Activated CD4-positive, alpha-beta T cell treated with anti-CD3 and anti-CD28 coated beads, Interleukin-2, Interleukin-6, amounts not matched to agents 100 ng/mL and 50 ng/mL, durations not matched to agents 16 hours and 8 hours (primary cell): ENCODE measurements at regions not wholly inside any gene's neighbourhood (a gene's known extent, or its start where the extent isn't known, plus 50 kb on each side); places are given as distances from the start of the nearest gene placed in this dataset.
A peak's percentile ranks its signal among the peaks of the same experiment; 100 is the strongest.
"Not testable (repeated sequence)": the region's sequence is repeated elsewhere in the genome, so short reads cannot be mapped to it uniquely, and the experiment has no call there.

Experiments
- DNase-seq: peaks from one replicate; pipeline ENCODE4 v3.0.0-alpha.2; 2020

DNA sequence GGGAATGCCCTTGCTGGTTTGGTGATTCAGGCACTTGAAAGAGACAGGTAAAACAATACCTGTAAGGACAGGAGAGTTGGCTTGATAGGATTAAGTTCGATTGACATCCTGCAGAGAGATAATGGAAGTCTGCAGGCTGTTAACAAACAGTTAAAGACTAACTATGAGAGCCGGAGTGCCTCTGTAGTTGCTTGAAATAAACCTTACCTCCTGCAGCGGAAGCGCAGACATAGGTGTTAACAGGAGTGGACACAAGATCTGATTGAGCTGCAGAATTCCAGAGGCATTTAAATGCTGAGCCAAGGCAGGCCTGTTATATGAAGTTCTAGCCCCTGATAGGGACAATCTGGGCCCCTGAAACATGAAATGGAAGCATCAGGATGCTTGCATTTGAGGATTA is 416.7 kb upstream of the MAOA start:
- no peak for DNase-seq

DNA sequence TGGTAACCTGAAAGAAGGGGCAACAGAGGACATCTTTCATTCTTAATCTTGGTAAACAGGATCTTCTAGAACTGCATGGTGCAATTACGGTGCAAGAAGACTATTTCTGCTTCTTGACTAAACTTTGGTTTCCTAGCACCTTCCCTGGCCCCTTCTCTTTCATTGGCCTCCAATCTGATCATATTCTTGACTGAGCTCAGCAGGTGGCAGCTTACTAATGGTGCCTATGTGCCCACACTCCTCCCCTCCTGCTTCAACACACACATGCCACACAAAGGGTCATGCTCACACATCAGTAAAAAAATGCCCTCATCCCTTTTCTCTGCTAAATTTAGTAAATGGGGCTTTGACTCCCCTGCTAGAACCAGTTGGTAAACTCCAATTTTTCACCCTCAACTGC is 400.5 kb upstream of the MAOA start:
- DNase-seq: no peak

DNA sequence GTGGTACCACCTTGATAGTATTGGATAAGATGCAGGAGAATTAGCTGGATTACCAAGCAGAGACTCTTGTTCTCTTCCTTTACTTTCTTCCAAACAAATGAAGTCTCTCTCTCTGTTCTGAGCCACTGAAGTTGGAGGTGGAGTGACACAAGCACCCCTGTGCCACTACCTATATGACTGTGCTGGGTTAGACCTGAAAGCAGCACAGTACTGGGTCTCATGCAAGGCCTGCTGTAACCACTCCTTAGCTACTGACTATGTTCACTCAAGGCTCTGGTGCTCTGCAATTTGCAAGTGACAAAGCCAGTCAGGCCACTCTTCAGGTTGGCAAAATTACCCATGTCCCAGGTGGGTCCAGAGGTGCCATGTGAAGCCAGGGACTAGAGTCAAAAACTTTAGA is 389.6 kb upstream of the MAOA start:
- DNase-seq: peak; percentile 11

DNA sequence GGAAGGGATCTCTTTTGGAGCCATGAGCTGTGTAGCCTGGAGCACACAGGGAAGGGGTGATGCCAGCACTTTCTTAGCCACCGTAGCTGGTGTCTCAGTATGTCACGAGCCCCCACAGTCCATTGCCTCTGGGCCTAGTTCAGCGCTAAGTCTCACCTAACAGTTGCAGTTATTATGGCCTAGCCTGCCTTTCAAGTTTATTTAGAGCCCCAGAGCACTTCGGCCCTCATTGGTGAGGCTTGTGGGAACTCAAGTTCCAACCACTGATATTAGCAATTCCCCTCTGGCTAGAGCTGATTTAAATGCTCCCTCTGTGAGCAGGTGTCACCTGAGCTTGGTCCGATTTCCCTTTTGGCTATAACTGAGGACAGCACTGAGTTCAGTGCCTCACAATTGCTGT is 388.4 kb upstream of the MAOA start:
- no peak for DNase-seq

DNA sequence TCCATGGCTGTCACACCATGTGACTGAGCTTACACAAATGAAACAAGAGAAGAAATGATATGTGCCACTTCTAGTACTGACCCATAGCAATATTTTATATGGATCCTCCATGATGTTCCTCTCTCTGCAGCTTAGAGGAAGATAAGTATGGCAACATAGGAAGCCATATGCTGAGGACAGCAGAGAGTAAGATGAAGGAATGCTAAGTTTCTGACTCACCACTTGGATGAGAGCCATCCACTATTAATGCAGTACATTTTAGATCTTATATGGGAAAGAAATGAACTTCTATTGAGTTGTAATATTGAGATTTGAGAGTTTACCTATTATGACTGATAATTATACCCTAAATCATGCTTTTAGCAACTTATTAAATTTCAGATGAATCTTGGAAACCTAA is 386.9 kb upstream of the MAOA start:
- no peak for DNase-seq

DNA sequence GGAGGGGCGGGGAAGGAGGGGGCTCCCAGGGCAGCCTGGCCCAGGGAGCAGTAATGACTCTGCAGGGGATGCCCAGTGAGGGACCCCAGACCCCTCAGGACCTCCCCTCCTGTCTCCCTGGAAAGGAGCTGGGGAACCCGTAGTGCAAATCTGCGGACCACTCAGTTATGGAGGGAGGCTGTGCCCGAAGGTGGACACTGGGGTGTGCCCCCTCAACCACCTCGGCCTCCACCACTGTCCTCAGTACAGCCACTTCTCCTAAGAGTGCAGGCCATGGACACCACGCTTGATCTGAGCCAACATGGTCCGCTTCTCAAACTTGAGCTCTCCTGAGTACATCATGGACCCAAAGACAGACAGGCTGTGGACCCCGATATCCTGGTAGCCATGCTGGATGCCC is 378.2 kb upstream of the MAOA start:
- no peak for DNase-seq

DNA sequence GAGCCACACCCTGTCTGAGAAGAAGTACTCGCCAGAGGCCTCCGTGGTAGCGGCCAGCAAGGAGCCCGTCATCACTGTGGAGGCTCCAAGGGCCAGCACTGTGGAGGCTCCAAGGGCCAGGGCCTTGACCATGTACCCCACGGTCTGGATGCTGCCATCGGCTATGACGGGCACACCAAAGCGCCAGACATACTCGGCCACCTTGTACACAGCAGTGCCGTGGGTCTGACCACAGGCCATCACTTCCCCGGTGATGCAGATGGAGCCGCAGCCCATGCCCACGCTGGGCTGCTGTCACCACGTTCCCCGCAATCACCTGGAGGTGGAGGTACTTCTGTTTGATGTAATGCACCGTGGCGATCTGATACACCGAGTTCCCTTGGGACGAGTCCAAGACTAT is 377.7 kb upstream of the MAOA start:
- no peak for DNase-seq

DNA sequence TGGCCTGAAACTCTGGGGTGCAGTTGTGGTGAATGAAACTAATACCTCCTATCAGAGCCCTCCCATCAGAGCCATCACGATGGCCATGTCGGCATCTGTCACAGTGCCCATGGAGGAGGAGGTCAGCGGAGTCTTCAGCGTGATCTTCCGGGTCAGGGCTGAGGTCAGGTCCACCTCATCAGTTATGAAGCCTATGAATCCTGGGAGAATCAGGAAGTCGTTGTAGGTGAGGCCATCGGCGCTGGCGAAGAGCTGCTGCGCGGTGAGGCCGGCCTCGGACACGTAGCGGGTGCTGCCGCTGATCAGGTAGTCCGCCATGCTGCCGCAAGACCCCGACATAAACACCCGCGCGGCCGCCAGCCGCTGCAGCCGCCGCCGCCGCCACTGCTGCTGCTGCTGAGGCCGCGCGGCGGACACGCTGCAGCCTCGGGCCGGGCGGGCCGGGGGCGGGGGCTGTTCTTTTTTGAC is 376.7 kb upstream of the MAOA start:
- DNase-seq: no peak

DNA sequence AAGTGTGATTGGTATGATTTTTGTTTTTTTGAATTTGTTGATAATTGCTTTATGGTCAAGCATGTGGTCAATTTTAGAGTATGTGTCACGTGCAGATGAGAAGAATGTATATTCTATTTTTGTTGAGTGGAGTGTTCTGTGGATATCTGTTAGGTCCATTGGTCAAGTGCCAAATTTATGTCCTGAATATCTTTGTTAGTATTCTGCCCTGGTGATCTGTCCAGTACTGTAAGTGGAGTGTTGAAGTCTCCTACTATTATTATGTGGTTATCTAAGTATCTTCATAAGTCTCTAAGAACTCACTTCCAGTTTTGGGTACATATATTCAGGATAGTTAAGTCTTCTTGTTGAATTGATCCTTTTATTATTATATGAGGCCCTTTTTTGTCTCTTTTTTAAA is 372.9 kb upstream of the MAOA start:
- DNase-seq: no peak

DNA sequence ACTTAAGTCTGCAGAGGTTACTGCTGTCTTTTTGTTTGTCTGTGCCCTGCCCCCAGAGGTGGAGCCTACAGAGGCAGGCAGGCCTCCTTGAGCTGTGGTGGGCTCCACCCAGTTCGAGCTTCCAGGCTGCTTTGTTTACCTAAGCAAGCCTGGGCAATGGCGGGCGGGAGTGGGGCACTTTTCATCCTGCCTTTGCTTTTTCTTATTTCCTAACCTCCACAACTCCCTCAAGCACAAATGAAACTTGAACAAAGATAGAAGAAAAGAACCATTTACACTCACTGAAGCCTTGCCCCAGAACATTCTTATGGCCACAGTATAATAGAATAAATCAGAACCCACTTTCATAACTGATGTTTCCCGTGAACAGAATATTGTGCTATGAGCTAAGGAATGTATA is 344.5 kb upstream of the MAOA start:
- not testable (repeated sequence) for DNase-seq

DNA sequence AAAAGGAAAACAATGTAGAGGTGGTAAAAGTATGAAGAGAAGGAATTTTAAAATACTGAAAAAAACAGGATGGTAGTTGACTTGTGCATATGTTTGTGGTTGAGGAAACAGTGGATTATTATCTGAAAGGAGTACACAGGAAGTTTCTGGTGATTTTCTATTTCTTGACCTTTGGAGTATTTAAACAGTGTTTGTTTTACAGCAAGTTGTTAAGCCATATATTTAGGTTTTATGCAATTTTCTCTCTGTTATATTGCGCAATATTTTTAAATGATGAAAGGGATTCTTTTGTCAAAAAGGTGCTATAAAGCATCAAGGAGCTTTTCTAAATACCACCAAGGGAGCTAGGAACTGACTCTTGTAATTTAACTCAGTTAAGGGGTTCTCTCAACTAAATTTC is 343.1 kb upstream of the MAOA start:
- no peak for DNase-seq

DNA sequence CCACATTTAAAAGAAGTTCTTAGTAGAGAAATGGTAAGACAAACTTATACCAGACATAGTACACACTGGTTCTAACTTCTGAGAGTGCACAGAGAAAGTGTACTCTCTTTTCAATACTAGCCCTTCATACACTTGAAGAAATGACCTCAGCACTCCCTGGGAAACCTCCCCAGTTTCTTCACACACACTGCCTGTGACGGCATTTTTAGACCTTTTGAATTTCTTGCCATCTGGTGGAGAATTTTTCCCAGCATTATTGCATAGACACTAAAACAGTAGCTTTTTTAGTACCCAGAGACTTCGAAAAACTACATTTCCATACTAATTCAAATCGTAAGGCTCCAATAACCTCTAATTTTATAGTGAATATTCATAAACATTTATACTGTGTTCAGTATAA is 341.6 kb upstream of the MAOA start:
- no peak for DNase-seq

DNA sequence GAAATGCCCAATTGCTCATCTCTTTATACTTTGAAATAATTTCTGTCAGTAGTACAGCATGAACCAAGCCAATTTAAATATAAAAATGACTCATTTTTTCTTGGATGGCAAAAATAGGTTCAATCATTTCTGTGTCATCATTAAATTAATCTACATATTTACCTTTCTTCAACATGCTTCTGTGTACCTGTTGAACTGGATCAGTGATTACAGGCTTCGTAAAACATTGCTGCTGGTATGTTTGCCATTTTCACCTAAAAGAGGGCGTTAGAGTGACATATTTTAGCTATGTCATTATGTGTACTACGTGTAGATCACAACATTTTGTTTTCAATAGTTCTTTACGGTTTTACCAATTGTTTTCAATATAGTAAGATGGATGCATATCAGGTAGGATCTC is 340.5 kb upstream of the MAOA start:
- DNase-seq: no peak

DNA sequence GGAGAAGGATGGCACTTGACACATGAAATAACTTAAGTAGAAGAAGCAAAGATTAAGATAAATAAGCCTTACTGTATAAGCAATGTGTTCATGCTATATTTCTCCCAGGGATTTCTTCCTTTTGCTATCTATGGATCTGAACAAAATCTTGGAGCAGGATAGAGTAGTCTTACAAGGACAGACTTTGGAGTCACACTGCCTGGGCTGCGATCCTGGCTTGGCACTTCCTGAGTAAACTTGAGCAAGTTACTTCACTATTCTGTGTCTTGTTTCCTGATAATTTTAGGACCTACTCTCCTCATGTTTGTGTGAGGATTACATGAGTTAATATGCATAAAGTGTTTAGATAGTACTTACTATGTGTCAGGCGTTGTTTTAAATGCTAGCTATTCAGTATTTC is 340.0 kb upstream of the MAOA start:
- no peak for DNase-seq

DNA sequence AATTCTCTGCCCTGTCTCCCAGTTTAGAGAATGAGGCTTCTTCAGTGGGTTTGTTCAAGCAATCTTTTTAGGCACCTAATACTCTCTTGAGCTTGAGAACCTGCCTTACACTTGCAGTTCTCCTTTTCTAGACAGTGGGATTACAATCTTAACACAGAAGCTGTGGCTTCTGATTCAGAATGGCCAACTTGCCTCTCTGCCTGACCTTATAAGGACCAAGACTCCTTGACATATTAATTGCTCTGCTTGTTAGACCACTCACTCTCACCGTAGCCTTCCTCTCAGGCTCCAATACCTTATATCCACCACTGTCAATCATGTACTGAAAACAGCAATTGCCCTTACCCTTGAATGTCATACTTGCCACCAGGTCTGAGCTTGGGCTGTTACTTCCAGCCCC is 338.7 kb upstream of the MAOA start:
- no peak for DNase-seq

DNA sequence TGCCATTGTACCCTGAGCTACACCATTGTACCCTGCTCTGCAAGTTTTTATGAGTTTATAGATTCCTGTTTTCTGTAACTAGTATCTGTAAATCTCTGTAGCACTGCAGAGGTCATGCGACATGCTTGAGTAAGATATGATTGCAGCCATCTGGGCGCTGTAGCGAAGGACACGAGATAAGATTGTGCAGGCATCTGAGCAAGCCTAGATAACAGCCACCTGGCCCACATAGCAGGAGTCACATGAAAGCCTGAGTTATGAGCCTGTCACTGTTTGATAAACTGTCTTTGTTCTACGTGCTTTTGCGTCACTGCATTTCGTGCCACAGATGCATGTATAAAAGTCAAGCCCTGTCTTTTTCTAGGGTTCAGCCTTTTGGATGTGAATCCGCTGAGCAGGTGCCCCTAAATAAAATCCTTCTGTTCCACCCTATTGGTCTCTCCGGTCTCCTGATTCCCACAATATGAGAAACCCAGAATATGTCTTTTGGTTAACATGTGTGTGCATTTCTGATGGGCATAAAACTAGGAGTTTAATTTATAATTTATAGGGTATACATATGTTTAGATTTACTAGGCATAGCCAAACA is 327.6 kb upstream of the MAOA start:
- no peak for DNase-seq

DNA sequence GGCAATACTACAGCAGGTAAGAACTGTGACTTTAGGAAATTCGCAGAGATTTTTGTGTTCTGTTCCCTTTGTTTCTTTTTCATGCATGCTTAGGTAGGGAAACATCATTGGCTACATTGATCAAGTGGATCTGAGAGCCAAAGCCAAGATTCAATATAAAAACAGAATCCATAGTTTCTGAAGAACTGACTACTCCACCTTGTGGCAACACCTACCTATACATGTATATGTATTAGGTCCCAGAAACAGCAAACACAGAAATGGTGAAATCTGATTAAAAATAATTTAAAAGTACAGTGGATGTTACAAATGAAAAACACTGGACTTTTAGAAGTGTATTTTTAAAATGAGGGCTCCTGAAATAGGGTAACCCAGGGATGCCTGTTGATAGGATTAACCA is 322.6 kb upstream of the MAOA start:
- no peak for DNase-seq

DNA sequence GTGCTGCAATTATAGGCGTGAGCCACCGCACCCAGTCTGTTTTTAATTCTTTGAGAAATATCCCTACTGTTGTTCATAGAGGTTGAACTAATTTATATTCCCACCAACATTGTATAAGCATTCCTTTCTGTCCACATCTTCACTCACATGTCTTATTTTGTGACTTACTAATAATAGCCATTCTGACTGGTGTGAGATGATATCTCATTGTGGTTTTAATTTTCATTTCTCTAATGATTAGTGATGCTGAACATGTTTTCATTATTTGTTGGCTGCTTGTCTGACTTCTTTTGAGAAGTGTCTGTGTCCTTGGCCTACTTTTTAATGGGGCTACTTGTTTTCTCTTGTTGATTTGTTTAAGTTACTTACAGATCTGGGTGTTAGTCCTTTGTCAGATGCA is 310.9 kb upstream of the MAOA start:
- no peak for DNase-seq

DNA sequence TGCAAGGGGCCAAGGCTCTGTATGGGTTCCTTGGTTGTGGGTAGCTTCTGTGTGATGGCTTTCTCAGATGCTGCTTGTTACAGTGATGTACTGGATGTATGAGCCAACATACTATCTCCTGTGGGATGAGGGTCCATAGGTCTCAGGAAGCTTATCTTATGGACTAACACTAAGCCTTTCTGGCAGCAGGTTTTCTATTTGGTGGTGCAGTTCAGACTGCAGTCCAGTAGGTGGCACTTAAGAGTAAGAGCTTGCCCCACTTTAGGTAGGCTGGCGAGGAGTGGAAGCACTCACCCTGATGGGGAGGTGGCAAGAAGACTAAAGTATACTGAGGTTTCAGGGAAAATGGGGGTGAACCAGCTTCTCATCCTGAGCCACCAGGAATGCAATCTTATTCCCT is 306.7 kb upstream of the MAOA start:
- peak; percentile 62 for DNase-seq

DNA sequence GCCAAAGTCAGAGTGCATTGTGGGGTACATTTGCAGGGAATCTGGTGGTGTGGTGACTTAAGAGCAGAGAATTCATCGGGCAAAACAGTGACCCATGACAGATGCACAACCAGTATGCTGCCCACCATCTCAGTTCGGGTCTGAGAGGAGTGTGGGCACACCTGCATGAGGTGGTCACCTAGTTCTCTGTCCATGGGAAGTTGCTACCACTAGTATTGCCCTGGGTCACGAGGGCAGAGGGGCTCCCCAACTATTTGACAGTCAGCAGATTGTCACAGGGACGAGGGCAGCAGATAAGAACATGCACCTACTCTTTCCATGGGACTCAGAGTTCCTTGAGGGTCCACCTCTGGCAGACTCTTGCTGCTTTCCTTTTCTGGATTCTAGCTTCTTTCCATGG is 305.2 kb upstream of the MAOA start:
- DNase-seq: no peak

DNA sequence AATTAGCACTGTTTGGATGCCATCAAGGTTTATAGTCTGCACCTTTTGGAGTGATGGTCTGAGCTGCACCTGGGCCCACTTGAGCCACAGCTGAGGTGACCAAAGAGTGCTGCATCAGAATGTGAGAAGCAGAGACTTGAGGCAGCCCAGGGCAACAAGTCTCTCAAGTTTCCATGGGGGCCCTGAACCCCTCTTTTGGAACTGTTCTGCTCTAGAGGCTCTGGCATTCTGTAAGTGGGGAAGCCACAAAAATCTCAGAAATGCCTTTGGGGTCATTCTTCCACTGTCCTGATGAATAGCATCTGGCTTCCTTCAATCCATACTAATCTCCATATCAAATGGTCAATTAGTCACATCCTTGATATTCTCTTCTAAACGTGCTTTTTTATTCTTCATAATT is 298.4 kb upstream of the MAOA start:
- DNase-seq: no peak

DNA sequence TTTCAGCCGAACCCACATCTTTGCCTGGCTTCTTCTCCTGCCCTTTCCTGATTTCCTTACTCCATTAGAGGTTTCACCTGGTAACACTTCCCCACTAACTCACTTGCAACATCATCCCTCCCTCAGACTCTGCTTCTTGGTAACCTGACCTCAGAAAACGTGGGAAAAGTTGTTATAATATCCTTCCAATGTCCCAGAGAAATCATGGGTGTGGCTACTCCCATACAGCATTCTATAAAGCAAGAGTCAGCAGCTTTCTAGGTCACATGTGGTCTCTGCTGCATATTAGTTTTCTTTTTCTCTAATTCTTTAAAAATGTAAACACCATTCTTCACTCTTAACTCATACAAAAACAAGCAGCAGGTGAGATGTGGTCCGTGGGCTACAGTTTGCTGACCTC is 283.1 kb upstream of the MAOA start:
- DNase-seq: no peak

DNA sequence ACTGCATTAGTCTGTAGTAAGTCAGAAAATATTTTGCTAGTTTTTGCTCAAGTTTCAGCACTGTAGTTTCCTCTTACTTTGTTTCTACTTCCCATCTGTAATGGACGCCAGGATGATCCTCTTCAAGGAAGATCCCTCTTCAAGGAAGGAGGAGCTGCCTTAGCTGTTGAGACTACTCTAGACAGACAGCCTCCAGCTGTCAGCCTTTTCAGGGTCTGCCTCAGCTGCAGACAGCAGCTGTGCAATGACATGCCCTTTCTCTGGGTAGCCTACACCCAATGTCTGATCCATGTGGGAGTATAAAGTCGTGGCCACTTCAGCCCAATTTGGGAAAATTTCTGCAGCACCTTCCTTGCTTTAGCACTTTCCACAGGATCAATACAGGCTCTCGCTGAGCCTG is 281.0 kb upstream of the MAOA start:
- no peak for DNase-seq

DNA sequence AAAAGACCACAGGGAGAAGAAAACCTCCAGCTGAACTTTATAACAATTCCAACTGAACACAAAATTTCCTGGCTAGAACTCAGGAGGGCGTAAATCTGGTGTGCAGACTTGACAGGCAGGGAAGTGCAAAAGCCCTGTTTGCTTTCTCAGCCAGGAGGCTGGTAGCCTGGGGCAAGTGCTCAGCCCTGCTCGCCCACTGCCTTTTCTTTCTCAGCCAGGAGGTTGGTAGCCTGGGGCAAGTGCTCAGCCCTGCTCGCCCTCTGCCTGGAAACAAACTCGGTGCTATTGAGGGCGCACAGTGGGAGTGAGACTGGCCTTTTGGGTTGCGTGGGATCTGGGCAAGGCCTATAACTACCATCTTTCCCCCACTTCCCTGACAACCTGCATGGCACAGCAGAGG is 275.4 kb upstream of the MAOA start:
- DNase-seq: no peak

DNA sequence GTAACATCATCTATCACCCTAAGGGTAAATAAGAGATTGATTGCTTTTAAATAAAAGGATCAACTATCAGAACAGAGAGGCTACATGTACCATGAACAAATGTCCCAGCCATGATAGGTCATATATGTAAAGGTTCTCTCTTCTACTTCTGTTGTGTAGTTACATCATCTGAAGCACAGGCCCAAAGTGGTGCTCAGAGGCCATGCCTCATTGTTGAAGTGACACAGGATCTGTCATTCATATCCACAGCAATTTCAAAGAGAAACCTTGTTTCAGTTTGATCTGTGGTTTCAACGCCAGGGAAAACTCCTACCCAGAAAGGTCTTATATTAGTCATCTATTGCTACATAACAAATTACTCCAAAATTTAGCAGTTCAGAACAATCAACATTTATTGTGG is 269.2 kb upstream of the MAOA start:
- DNase-seq: peak; percentile 10

DNA sequence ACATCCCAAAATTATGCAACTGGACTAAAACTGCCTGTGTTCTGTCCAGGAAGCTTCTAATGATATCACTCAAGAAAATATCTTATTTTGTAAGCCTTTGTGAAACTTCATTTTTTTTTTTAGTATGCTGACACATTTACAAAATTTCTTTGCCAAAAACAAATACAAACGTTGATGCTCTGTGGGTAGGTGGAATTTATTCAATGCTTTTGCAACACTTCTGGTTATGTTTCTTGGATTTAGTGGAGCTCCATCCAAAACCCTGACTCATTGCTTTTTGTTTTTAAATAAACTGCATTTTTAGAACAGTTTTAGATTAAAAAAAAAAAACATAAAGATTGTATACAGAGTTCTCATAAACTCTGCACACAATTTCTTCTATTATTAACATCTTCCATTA is 250.9 kb upstream of the MAOA start:
- DNase-seq: no peak
